ENCODE measurements at regions not wholly inside any gene's neighbourhood (a gene's known extent, or its start where the extent isn't known, plus 50 kb on each side); places are given as distances from the start of the nearest gene placed in this dataset.

DNA sequence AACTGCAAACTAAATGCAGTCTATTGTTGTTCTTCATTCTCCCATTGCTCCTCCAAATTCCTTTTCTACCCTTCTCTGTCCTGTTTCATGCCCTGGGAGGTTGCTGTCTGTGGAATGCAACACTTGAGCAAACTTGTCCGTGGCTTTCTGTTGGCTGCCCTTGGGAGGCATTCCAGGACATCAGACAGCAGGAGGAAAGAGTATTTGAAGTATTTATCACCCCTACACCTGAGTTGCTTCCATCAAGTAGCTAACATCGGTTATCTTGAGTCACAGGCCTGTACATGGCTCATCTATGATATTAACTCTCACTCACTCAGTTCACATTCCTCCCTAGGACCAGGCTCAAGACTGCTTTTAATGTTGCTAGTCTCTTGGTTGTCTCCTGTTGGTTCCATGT is 803.4 kb upstream of the CDH6 start:
- no peak for DNase-seq
- Mint-ChIP-seq H3K4me1 (ENCODE audit: low read depth, unreplicated experiment) (no peaks in the 10 kb centered on the region), H3K27me3 (ENCODE audit: unreplicated experiment) (no peaks in the 10 kb centered on the region), H3K4me3 (ENCODE audit: low read depth, unreplicated experiment) (no peak overlapping the region), H3K36me3 (ENCODE audit: insufficient read depth, unreplicated experiment) (no peaks in the 10 kb centered on the region), H3K9me3 (ENCODE audit: low read depth, unreplicated experiment) (peaks cover 2% of the 10 kb centered on the region), H3K27ac (ENCODE audit: unreplicated experiment) (no peak overlapping the region)
- intact Hi-C loops (cut with micrococcal nuclease; ENCODE audit: unreplicated experiment) = no loop called here
- no TSS peak for BruUV-seq (replicated peaks)
- CTCF ChIA-PET = no interaction called here
- TF ChIP-seq, protein P1, sequence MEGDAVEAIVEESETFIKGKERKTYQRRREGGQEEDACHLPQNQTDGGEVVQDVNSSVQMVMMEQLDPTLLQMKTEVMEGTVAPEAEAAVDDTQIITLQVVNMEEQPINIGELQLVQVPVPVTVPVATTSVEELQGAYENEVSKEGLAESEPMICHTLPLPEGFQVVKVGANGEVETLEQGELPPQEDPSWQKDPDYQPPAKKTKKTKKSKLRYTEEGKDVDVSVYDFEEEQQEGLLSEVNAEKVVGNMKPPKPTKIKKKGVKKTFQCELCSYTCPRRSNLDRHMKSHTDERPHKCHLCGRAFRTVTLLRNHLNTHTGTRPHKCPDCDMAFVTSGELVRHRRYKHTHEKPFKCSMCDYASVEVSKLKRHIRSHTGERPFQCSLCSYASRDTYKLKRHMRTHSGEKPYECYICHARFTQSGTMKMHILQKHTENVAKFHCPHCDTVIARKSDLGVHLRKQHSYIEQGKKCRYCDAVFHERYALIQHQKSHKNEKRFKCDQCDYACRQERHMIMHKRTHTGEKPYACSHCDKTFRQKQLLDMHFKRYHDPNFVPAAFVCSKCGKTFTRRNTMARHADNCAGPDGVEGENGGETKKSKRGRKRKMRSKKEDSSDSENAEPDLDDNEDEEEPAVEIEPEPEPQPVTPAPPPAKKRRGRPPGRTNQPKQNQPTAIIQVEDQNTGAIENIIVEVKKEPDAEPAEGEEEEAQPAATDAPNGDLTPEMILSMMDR (IDR thresholded peaks at IDR 0.05; ENCODE audit: unreplicated experiment) = no peak

DNA sequence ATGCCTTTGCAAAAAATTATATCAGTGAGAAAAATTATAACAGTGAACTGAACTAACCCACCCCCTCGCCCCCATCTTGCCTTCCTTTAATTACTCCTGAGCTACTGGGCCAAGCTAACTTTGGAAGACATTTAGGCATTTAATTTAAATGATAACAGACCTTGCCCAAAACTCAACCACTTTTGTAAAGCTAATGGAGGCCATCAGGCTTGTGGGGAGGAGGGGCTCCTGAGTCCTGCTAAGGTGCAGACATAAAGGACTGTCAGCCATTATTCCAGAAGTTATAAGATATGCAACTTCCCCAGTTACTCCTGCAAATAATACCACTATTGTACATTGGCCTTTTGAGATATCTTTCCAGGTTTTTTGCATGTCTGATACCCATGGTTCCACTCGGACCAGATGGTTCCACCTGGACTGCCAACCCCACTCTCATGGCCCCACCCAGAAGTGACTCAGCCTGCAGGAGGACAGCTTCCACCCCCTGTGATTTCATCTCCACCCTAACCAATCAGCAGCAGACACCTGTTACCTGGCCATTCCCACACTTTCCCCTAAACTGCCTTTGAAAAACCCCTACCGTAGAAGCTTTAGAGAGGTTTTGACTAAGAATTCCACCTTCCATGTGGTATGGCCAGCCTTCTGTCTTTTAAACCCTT is 805.4 kb upstream of the CDH6 start:
- no peaks in the 10 kb centered on the region for H3K27me3 Mint-ChIP-seq (ENCODE audit: unreplicated experiment)
- intact Hi-C loops (cut with micrococcal nuclease; ENCODE audit: unreplicated experiment) = no loop called here
- TF ChIP-seq, protein P1 (IDR thresholded peaks at IDR 0.05; ENCODE audit: unreplicated experiment) = no peak
- CTCF ChIA-PET = no interaction called here
- no peak overlapping the region for H3K4me3 Mint-ChIP-seq (ENCODE audit: low read depth, unreplicated experiment)
- no peaks in the 10 kb centered on the region for H3K36me3 Mint-ChIP-seq (ENCODE audit: insufficient read depth, unreplicated experiment)
- no peak for DNase-seq
- no peaks in the 10 kb centered on the region for H3K4me1 Mint-ChIP-seq (ENCODE audit: low read depth, unreplicated experiment)
- peaks cover 2% of the 10 kb centered on the region for H3K9me3 Mint-ChIP-seq (ENCODE audit: low read depth, unreplicated experiment)
- no TSS peak for BruUV-seq (replicated peaks)
- H3K27ac Mint-ChIP-seq (ENCODE audit: unreplicated experiment) = no peak overlapping the region

DNA sequence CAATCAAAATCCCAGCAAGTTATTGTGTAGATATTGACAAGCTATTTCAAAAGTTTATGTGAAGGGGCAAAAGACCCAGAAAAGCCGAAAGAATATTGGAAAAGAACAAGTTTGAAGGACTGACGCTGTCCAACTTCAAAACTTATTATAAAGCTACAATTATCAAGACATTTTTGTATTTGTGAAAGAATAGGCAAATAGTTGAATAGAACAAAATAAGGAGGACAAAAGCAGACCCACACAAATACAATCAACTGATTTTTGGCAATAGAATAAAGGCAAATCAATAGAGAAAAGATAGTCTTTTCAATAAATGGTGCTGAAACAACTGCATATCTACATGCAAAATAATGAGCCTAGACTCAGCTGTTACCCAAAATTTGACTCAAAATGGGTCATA is 807.7 kb upstream of the CDH6 start:
- Mint-ChIP-seq H3K36me3 (ENCODE audit: insufficient read depth, unreplicated experiment) (no peaks in the 10 kb centered on the region), H3K27ac (ENCODE audit: unreplicated experiment) (no peak overlapping the region), H3K4me3 (ENCODE audit: low read depth, unreplicated experiment) (no peak overlapping the region), H3K27me3 (ENCODE audit: unreplicated experiment) (no peaks in the 10 kb centered on the region), H3K9me3 (ENCODE audit: low read depth, unreplicated experiment) (peaks cover 6% of the 10 kb centered on the region), H3K4me1 (ENCODE audit: low read depth, unreplicated experiment) (no peaks in the 10 kb centered on the region)
- DNase-seq = no peak
- CTCF ChIA-PET = no interaction called here
- intact Hi-C loops (cut with micrococcal nuclease; ENCODE audit: unreplicated experiment) = no loop called here
- BruUV-seq (replicated peaks) = no TSS peak
- TF ChIP-seq, protein P1 (IDR thresholded peaks at IDR 0.05; ENCODE audit: unreplicated experiment) = no peak

DNA sequence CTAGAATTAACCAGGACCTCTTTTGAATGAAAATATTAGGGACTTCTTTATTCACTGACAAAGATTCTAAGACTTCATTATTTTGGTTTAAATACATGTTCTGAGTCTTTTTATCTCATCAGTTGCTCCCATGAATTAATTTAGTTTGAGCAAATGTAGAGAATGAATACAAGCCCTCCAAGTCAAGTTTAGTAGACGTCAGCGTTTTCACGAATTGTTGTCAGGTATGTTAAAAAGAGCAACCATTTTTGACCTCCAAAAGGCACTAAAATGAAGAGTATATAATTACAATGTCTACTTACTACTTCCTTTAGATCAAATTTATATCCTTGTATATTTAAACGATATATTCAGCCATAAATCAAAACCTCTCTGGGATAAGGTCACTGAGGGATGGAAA is 809.3 kb upstream of the CDH6 start:
- TF ChIP-seq, protein P1 (IDR thresholded peaks at IDR 0.05; ENCODE audit: unreplicated experiment) = no peak
- no peaks in the 10 kb centered on the region for H3K4me1 Mint-ChIP-seq (ENCODE audit: low read depth, unreplicated experiment)
- H3K9me3 Mint-ChIP-seq (ENCODE audit: low read depth, unreplicated experiment) = peaks cover 8% of the 10 kb centered on the region
- CTCF ChIA-PET = no interaction called here
- no peak overlapping the region for H3K27ac Mint-ChIP-seq (ENCODE audit: unreplicated experiment)
- BruUV-seq (replicated peaks) = no TSS peak
- H3K36me3 Mint-ChIP-seq (ENCODE audit: insufficient read depth, unreplicated experiment) = no peaks in the 10 kb centered on the region
- no peaks in the 10 kb centered on the region for H3K27me3 Mint-ChIP-seq (ENCODE audit: unreplicated experiment)
- intact Hi-C loops (cut with micrococcal nuclease; ENCODE audit: unreplicated experiment) = no loop called here
- DNase-seq = no peak
- H3K4me3 Mint-ChIP-seq (ENCODE audit: low read depth, unreplicated experiment) = no peak overlapping the region
